ENCODE measurements at regions not wholly inside any gene's neighbourhood (a gene's known extent, or its start where the extent isn't known, plus 50 kb on each side); places are given as distances from the start of the nearest gene placed in this dataset.
"Not testable (repeated sequence)": the region's sequence is repeated elsewhere in the genome, so short reads cannot be mapped to it uniquely, and the experiment has no call there.

DNA sequence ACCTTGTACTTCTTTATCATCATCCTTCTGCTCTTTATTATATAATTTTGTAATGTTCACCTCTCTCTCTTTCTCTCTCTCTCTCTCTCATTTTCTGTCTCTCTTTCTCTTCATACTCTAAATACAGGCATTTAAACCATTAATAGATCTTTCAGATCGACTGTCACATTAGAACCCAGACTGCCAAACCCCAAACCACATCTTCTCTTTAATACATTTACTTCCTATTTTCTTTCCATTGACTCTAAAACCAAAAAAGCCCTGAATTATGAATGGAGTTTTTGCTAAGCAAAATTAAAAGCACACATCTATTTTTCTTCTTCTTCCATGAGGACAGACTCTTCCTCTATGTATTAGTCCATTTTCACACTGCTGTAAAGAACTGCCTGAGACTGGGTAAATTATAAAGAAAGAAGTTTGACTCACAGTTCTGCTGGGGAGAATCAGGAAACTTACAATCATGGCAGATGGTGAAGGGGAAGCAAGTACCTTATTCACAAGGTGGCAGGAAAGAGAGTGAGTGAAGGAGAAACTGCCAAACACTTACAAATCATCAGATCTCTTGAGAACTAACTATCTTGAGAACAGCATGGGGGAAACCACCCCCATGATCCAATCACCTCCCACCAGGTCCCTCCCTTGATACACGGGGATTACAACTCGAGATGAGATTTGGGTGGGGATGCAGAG lies 272.7 kb upstream of the MGMT start:
- no peak for DNase-seq (ENCODE audit: low read depth in 3 of 3)

DNA sequence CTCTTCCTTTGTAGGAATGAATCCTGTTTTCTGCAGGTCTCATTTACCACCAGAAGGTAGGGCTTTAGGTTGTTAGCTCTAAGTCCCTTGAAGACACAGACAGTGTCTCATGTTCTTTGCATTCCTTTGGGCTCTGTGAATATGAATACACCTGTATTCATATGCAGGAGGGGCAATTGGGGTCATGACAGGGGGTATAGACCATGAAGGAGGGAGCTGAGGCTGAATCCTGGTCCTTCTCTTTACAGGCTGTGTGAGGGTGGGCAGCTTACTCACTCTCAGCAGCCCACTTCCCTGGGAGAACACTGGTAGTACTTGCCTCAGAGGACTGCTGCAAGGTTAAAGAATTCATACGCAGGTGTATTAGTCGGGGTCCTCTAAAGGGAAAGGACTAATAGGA lies 267.2 kb upstream of the MGMT start:
- DNase-seq (ENCODE audit: low read depth in 3 of 3): no peak

DNA sequence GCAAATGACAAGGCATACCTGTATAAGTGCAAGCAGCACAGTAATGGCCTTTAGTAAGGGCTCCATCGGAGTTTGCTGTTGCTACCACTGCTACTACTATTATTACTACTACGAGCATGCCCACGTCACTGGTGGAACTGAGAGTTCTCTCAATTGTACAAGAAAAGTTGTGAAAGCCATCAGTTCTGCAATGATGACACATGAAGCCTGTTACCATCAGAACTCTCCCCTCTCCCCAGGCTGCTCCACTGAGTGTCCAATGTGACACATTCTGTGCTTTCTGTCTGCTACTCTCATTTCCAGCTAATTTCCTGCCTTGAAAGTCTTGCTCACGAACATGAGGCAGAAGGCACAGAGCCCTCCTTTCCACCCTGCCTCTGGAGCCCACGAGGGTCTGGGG lies 263.2 kb upstream of the MGMT start:
- DNase-seq (ENCODE audit: low read depth in 3 of 3): no peak

DNA sequence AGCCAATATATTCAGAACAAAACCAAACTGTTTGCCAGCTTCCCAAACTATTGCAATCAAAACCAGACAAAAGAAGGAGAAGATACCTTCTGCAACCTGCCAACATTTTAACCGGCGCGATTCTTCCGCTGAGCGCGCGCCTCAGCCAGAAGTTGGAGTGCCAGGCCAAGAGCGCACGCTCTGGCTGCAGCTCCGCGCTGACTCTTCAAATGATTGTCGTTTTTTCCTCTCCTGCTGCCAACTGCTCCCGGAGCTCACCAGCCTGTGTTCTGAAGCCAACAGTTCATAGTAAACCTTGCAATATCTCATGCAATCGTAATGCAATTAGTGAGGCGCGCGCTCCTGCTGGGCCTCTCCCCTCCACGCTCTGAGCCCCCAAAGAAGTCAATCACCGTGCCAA lies 259.7 kb upstream of the MGMT start:
- DNase-seq (ENCODE audit: low read depth in 3 of 3): no peak

DNA sequence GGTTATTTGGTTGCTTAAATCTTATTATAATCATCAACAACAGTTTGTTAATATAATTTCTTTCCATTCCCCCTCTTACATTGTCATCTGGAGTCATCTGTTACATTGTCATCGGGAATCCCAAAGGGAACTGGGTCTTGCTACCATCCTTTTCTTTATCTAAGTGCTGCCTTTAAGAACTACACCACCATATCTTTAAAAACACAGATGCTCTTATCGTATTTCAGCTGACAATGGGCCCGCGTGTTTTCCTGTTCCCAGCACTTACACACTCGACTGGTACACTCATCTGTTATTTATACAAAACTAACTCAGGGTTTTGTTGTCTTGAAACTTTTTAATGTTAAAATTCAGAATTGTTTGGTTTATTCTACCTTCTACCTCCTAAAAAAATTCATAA lies 256.2 kb upstream of the MGMT start:
- DNase-seq (ENCODE audit: low read depth in 3 of 3): no peak

DNA sequence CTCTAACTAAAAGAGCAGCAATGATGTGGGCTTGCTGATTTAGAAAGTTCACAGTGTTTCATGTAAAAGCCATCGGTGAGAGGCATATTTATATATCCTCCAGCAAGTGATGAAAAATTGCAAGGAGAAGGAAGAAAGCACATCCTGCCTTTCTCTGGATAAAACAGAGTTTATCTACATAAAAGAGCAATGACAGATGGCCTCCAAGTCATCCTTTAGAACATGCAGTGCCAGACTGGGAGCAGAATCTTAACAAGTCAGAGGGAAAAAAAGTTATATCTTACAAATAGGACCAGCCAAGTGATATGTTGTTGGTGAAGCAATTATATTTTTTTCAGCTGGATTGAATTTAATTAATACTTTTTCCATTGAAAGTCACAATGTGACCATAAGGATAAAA lies 253.8 kb upstream of the MGMT start:
- DNase-seq (ENCODE audit: low read depth in 3 of 3): no peak

DNA sequence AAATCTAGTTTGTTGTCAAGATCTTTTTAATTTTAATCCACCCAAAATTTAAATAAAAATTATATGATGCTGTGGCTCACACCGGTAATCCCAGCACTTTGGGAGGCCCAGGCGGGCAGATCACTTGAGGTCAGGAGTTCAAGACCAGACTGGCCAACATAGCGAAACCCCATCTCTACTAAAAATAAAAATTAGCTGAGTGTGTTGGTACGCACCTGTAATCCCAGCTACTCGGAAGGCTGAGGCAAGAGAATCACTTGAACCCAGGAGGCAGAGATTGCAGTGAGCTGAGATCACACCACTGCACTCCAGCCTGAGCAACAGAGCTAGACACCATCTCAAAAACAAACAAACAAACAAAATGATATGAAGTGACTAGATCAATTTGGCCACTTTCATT lies 253.0 kb upstream of the MGMT start:
- DNase-seq (ENCODE audit: low read depth in 3 of 3): not testable (repeated sequence)

DNA sequence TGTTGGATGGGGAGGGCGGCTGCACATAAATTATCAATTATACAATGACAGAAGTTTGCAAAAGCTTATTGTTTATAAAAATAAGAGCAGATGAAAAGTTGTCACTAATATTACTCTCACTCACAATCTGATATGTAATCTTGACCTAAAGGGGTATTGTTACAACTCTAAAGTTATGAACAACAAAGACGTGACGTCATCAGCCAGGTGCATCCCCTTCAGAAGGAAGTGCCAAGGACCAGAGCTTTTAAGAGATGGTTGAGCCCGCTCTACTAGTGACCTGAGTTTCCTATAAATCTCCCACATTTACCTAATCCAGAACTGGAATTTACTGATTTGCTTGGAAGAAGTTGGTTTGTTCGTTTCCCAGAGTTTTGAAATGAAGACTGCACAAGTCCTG lies 247.7 kb upstream of the MGMT start:
- no peak for DNase-seq (ENCODE audit: low read depth in 3 of 3)

DNA sequence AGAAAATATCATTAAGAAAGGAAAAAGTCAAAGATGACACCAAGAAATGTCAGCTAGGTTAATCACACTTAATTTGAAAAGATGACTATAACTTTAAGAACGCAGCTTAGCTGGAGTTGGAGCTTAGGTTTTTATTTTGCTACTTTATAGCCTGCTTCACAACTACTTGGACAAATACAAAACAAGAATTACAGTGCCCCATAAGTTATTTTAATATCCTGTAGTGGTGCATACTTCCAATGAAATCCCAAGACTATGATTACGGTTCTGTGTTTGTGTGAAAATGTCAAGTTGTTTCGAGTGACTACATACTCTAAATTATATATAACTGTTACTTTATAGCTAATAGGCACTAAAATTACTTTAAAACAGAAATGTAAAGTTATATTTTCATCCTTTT lies 244.6 kb upstream of the MGMT start:
- no peak for DNase-seq (ENCODE audit: low read depth in 3 of 3)

DNA sequence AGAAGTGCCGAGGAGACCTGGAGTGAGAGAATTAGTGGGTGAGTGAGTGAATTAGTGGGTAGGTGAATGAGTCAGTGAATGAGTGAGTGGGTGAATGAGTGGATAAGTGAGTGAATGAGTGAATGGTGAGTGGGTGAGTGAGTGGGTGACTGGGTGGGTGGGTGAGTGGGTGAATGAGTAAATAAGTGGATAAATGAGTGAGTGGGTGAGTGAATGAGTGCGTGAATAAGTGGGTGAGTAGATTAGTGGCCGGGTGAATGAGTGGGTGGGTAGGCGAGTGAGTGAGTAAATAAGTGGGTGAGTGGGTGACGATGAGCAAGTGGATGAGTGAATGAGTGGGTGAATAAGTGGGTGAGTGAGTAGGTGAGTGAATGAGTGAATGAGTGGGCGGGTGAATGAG lies 243.7 kb upstream of the MGMT start:
- no peak for DNase-seq (ENCODE audit: low read depth in 3 of 3)

DNA sequence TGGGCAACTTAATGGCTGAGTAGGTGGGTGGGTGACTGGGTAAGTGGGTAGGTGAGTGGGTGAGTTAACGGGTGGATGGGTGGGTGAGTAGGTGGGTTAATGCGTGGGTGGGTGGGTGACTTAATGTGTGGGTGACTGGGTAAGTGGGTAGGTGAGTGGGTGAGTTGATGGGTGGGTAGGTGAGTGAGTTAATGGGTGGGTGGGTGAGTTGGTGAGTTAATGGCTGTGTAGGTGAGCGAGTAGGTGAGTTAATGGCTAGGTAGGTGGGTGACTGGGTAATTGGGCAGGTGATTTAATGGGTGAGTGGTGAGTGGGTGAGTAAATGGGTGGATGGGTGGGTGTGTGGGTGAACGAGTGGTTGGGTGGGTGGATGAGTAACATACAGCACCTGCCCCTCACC lies 243.0 kb upstream of the MGMT start:
- DNase-seq (ENCODE audit: low read depth in 3 of 3): no peak

DNA sequence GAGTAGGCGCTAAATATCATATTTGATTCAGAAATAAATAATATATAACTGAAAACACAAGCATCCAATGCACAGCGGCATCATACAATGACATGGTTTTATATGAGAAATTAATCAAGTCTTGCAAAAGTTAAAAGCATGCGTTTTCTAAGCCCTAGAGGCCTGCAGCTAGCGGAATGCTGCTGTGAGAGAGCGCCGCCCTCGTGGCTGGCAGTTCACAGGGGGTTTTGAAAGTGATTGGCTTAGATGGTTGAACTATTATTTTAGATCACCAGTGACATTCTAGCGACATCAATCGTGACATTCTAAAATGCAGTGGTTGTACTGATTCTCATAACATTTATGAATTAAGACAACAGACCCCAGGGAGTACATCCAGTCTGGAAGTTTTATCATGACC lies 235.2 kb upstream of the MGMT start:
- DNase-seq (ENCODE audit: low read depth in 3 of 3): no peak

DNA sequence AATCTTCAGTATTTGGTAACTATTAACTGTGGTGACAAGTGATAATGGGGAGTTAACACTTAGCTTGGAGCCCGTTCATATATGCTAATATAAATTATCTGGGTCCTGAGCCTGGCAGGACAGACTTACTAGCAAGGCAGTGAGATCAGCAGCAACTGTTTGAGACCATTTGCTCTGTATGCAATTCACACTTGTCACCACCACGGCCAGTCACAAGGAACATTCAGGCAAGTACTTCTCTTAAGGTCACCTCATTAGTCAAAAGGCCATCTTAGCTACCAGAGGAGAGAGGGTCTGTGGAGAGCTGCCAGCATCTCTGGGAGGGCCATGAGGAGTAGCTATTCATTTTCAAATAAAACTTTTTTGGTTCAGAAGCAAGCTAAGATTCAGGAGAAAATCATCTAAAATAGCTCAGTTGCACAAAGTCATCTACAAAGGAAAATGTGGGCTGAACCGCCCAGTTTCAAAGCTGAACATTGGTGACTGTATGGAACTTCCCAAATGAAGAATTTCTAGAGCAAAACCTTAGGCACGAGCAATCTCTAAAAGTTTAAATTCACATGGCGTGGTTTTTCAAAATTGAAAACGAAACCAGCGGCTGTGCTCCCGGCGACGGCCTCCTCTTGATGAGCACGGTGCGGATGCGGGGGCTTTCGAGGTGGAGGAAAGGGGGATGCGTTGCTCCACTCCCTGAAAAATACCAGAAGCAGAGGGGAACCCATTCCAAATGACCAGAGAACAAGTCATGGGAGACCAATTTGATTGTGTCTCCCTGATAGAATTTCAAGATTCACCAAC lies 233.5 kb upstream of the MGMT start:
- DNase-seq (ENCODE audit: low read depth in 3 of 3): no peak

DNA sequence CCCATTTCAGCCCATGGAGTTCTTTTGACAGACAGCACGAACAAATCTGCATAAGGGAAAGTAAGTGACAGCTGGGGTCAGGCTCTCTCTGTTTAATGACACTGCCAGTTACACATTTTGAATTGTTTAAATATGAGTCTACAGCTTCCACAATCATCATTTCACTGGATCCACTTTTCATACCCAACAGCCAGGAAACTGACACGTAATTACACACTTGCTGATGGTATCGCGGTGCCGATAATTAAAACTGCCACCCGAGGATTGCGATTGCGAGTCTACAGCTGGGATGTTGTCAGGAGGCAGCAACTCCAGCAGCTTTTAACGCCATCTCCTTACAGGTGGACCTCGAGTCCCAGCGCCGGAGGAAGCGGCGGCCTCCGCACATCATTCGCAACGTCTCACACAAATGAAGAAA lies 230.8 kb upstream of the MGMT start:
- DNase-seq (ENCODE audit: low read depth in 3 of 3): no peak

DNA sequence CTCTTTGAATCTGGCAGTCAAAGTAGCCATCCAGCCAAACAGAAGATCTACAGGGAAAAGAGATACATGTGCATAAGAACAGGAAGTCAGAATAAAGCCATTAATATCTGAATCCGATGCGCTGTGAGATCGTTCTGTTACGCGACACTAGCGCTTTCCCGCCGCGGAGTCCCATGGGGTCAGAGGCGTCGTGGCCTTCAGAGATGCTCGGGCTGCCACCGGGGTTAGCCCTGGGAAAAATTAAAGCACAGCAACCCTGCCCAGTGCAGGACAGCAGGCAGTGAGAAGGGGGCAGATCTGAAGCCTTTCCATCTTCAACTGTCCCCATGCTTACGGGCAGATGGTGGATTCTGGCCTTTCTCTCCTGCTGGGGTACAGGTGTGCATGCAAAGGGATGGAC lies 225.6 kb upstream of the MGMT start:
- no peak for DNase-seq (ENCODE audit: low read depth in 3 of 3)

DNA sequence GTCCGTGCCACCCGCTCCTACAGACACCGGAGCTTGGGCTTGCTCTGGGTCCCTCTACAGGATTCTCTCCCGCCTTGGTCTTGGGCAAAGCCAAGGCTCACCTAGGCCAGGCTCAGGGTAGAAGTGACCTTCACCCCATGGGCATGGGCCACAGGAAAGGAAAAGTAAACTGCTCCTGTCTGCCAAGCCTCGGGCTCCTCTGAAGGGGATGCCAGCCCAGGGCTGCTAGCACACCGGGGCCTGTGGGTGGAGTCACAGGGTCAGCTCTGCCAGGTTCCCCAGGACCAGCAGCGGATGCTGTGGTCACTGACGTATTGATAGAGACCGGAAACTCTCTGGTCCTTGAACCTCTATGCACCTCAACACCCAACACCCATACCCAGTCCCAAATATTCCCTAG lies 222.7 kb upstream of the MGMT start:
- DNase-seq (ENCODE audit: low read depth in 3 of 3): no peak

DNA sequence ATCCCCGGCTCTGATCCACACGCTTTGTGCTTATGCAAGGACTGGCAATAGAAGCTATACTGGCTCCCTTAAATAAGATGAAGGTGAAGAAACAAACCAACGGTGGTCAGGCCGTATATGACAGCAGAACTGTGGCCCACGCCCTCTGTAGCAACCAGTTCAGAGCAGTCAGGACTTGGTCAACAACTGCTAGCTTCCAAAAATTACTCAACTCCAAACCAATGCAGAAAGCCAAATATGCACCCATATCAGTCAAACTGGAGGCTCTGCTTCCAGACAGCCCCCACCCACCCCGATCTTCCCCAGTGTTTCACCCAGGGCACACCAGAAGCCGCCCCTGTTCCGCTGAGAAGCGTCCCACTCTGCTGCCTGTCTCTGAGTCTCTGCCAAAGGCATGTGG lies 222.3 kb upstream of the MGMT start:
- DNase-seq (ENCODE audit: low read depth in 3 of 3): no peak

DNA sequence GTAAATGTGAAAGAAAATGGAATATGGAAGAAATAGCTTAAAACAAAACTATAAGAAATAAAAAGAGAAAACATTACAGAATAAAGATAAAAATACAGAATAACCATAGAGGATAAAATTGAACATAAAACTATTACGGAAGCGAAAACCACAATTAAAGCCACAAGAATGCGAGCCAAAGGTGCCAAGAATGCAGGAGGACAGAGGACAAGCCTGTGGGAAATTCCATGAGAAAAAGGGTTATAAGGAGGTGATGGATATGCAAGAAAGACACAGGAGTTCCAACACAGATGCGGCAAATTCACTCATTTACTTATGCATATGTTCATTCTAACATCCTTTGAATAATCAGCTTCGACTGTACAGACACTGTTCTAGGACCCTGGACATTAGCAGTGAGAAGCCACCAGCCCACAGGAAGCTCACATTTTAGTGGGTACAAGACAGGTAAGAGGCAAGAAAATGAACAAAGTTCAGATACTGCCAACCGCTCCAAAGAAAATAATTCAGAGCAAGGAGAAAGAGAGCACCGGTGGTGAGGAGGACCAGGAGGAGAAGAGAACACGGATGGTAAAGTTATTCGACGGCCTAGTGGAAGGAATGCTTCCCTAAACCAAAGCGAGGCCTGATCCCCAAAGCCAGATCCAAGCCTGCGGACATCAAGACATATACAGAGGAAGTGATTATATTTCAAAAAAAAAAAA lies 213.7 kb upstream of the MGMT start:
- no peak for DNase-seq (ENCODE audit: low read depth in 3 of 3)

DNA sequence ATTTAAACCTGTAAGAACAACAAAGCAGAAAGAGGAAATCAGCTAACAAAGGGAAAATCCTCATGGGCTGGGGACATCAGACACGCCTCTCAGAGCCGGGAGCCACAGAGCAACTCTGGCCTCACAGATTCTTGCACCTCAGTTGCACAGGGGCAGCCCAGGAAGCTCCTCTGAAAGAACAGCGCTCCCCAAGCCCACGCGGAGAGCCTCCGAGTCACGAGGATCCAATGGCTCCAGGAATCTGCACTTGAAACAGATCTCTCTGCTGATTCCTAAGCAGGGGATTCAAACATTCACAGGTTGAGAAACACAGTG lies 213.2 kb upstream of the MGMT start:
- DNase-seq (ENCODE audit: low read depth in 3 of 3): no peak

DNA sequence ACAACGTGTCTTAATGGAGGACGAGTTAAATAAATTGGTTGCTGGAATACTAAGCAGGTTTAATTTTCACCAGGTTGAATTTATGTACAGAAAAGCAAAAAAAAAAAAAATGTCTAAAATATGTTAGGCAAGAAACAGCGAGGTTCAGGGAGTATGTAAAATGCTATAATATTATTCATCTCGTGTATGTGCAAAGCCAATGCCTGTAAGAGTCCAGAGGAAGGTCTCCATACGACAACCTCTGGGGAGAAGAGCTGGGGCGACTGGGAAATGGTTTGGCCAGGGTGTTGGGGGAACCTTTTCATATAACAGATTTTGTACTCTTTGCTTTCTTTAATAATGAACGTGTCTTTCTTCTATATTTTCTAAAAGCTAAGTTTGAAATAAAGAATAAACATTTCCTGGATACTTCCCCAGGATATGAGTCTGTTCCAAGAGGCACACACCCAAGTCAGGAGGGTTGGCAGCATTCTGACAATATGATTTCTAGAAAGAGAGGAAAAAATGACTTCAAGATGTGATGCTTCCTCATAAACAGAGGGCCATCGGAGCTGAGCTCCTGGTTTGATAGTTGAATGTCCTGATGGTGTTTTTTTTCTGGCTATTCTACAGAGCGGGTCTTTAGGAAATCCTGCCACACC lies 208.6 kb upstream of the MGMT start:
- DNase-seq (ENCODE audit: low read depth in 3 of 3): no peak

DNA sequence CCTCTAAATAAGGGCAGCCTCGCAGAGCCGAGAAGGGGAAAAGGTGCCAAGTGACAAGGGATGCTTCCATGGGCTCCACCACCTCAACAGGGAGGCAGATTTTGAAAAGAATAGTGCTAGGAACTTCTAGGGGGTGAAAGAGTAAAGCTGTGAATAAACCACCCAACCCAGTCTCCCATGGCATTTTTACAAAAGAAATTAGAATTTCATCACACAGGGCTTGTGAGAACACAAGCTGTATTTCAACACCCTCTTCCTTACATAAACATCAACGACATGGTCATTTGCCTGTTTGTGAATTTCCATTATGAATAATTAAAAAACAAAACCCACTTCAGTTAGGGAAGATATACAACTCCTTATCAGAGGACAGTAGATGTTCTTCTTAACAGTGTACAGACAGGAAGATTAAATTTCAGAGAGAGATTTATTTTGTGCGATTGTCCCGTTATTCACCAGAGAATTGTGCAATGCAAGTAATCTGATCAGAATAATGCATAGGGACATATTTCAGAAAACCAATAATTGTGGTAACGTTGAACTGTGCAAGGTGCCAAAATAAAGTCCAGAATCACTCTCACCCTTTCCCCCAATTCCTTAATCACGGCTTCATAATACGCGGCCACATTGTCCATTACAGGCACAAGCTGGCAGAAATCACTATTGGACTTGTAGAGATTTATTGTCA lies 207.8 kb upstream of the MGMT start:
- no peak for DNase-seq (ENCODE audit: low read depth in 3 of 3)

DNA sequence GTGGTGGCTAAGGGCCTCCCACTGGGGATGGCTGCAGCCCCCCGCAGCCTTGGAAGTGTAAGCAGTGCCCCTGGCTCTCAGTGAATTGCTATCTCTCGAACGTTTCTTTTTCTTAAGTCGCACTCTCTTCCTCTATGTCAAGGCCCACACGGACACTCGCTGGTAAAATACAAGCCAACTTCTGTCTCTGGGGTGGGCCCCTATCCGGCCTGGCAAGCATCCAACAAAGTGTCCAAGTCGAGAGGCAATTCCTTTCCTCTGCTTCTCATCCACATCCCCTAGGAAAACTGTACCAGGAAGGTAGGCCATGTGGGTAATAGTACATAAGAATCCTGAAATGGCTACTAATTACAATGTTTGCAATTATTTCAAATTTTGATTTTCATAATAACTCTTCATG lies 194.9 kb upstream of the MGMT start:
- DNase-seq (ENCODE audit: low read depth in 3 of 3): no peak
